HG02938 (cell line): ENCODE measurements at regions not wholly inside any gene's neighbourhood (a gene's known extent, or its start where the extent isn't known, plus 50 kb on each side); places are given as distances from the start of the nearest gene placed in this dataset.

Experiments
- ATAC-seq: cut with Tn5 transposase; IDR thresholded peaks from one replicate; pipeline ENCODE4 v1.9.1; 2021; ENCODE audit warnings: mild to moderate bottlenecking, moderate library complexity; ENCODE audit not compliant: unreplicated experiment

- no peak for ATAC-seq
Observed at GRCh38 chr21:19326531-19327319, 923.1 kb upstream of the TMPRSS15 start.

- ATAC-seq, result no peak
Observed at GRCh38 chr21:19328954-19329353, 925.4 kb upstream of the TMPRSS15 start.

- no peak for ATAC-seq
Observed at GRCh38 chr21:19340303-19340702, 936.7 kb upstream of the TMPRSS15 start.

- ATAC-seq, result no peak
Observed at GRCh38 chr21:19340954-19341353, 937.4 kb upstream of the TMPRSS15 start.

DNA sequence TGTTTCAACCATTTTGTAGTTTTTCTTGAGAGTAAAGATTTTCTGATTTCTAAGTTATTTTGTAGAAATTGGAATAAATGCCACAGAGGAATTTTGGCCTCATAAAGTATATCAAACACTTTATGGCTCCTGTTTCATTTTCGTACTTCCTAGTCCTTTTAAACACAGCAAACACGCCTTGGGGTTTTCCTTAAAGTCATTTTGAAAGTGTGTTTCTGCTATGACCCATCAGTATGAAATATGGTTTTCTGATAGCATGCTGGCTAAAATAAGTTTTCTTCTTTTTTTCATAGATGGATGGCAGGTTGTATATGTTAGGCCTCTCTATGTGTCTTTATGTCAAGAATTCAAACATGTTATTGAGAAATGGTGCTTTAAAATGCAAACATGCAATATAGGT lies 940.1 kb upstream of the TMPRSS15 start:
- ATAC-seq, result no peak

DNA sequence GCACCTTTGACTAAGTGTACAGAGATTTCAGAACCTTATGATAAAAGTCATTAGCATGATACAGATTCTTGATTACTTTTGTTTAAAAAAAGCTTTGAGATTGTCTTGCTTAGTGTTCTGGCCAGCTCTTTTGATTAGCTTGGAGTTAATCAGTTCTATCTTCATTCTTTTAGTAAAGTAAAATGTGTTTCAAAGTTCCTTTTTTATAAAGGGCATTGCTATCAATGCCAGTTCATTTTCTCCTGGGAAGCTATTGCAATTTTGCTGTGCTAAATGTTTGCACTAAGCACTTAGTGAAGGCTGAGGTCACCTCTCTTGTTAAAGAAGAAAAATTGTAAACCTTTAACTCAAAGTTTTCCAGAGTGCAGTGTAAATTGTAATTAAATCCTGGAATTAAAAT lies 946.7 kb upstream of the TMPRSS15 start:
- ATAC-seq, result no peak

GRCh38 chr21:19353256-19353655 lies 949.7 kb upstream of the TMPRSS15 start:
- no peak for ATAC-seq

DNA sequence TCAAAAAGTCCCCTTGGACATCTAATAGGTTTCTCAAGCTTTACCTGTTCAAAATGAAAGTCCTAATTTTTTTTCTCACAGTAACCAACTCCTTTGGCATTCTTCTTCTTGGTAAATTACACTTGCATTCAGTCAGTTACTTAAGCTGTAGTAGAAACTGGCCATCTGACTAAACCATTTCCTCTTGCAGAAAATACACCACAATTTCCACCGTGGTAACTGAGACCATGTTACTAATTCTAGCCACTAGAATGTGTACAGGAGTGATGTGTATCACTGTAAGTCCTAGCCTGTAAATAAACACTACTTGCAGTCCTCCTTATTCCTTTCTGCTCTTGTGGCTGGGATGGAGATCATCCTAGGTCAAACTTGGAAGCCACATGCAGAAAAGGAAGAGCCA lies 965.4 kb upstream of the TMPRSS15 start:
- no peak for ATAC-seq

DNA sequence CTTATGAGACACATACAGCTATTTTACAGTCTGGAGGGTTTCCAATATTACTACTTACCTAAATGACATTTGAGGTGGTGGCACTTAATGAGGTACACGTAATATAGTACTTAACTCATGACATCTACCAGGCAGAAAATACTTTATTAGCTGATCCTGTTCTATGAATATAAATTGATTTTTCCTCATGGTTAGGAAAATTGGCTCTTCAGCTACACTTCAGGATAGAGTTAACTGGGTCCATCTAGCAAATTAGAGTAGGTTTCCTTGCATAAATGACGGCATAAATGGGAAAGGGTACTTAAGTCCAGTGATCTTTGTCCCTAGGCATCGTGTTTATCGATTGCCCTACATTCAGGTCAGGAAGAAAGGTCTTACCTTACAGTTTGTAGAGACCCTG lies 988.8 kb upstream of the TMPRSS15 start:
- no peak for ATAC-seq

DNA sequence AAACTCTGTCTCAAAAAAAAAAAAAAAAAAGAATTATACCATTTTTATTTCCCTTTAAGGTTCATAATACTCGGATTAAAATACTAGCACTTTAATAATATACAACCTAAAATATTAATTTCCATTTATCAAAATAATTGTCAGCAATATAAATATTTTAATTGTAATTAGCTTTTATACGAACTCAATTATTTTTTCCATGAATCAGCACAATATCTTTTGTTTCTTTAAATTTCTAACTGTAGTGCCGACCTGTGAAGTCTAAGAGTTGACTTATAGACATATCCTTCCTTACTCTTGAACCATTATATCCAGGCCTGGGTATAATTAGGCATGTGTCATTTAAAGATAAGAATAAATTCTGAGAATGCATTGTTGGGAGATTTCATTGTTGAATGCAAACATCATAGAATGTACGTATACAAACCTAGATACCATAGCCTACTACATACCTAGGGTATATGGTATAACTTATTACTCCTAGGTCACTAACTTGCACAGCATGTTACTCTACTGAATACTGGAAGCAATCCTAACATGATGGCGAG lies 996.7 kb upstream of the TMPRSS15 start:
- ATAC-seq, result no peak

DNA sequence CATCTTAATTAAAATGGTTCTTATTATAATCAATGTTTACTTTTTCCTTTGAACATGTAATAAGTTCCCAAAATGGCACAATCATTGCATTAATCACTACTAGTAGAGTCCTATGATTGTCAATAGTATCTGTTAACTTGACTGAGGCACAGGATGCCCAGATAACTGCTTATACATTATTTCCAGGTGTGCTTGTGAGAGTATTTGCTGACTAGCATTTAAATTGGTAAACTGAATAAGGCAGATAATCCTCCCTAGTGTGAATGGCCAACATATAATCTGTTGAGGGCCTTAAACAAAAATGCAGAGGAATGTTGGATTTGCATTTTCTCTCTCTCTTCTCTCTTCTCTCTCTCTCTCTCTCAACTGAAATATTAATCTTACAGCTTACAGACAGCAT lies 999.3 kb upstream of the TMPRSS15 start:
- no peak for ATAC-seq

DNA sequence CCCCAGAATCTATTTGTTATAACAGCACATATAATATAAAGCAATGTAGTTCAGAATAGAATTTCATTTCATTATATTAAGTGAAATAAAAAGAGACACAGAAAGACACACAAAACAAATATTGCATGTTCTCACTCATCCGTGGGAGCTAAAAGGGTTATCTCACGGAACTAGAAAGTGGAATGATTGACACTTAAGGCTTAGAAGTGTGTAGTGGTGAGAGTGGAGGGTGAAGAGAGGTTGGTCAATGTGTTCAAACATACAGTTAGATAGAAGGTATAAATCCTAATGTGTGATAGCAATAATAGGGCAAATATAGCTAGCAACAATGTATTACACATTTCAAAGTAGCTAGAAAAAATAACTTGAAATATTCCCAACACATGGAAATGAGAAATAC lies 1001.7 kb upstream of the TMPRSS15 start:
- ATAC-seq, result no peak

- ATAC-seq, result no peak
Observed at GRCh38 chr21:19420565-19420964, 1017.0 kb upstream of the TMPRSS15 start.

- no peak for ATAC-seq
Observed at GRCh38 chr21:19433623-19434022, 1030.0 kb upstream of the TMPRSS15 start.

- no peak for ATAC-seq
Observed at GRCh38 chr21:19440792-19441655, 1037.4 kb upstream of the TMPRSS15 start.

- ATAC-seq, result no peak
Observed at GRCh38 chr21:19458295-19458694, 1054.7 kb upstream of the TMPRSS15 start.

- ATAC-seq, result no peak
Observed at GRCh38 chr21:19461481-19462205, 1058.1 kb upstream of the TMPRSS15 start.

DNA sequence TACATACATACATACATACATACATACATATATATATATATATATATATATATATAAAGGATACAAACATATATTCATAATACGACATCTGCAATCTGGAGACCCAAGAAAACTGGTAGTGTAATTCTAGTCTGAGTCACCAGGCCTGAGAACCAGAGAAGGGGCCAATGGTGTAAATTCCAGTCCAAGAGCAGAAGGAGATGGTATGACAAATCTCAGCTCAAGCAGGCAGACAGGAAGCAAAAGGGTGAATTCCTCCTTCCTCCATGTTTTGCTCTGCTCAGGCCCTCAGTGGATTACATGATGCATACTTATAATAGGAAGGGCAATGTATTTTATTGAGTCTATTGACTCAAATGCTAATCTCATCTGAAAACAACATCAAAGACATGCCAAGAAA lies 1060.4 kb upstream of the TMPRSS15 start:
- no peak for ATAC-seq

- no peak for ATAC-seq
Observed at GRCh38 chr21:19468991-19469715, 1065.6 kb upstream of the TMPRSS15 start.

DNA sequence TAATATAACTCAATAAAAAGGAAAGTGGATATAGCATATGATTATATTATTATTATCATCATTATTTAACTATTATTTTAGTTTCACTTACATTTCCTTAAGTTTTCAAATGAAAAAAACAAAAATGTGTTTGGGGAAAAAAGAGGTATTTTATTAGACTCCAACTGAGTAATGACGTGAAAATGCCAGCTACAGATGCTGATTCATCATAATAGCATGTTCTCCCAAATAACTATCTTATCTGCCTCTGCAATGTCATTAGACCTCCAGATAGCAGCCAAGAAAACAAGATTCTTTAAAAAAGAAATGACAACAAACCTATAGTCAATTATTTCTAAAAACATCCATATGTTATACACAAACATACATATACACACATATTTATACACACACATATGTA lies 1071.9 kb upstream of the TMPRSS15 start:
- ATAC-seq, result no peak

GRCh38 chr21:19489930-19490329 lies 1086.3 kb upstream of the TMPRSS15 start:
- no peak for ATAC-seq
